Umbilical cord (tissue), 1 donor: ENCODE measurements at regions not wholly inside any gene's neighbourhood (a gene's known extent, or its start where the extent isn't known, plus 50 kb on each side); places are given as distances from the start of the nearest gene placed in this dataset.
A peak's percentile ranks its signal among the peaks of the same experiment; 100 is the strongest.
"Not testable (repeated sequence)": the region's sequence is repeated elsewhere in the genome, so short reads cannot be mapped to it uniquely, and the experiment has no call there.

ENCODE experiments used
- DNase-seq: peaks from one replicate; pipeline ENCODE4 v3.0.0-alpha.2; 2015; ENCODE audit warnings: low spot score

GRCh38 chr5:23721336-23721735 lies 213.9 kb downstream of the PRDM9 start:
- no peak for DNase-seq

- no peak for DNase-seq
Measured at GRCh38 chr5:23727271-23727670, 219.9 kb downstream of the PRDM9 start.

- DNase-seq: no peak
Measured at GRCh38 chr5:23730023-23730422, 222.6 kb downstream of the PRDM9 start.

- no peak for DNase-seq
Measured at GRCh38 chr5:23740029-23740428, 232.6 kb downstream of the PRDM9 start.

GRCh38 chr5:23742701-23743100 lies 235.3 kb downstream of the PRDM9 start:
- DNase-seq: no peak

- DNase-seq: no peak
Measured at GRCh38 chr5:23755906-23756305, 248.5 kb downstream of the PRDM9 start.

- no peak for DNase-seq
Measured at GRCh38 chr5:23756779-23757178, 249.4 kb downstream of the PRDM9 start.

- no peak for DNase-seq
Measured at GRCh38 chr5:23763170-23763569, 255.8 kb downstream of the PRDM9 start.

- DNase-seq: no peak
Measured at GRCh38 chr5:23776684-23777083, 269.3 kb downstream of the PRDM9 start.

GRCh38 chr5:23800307-23800706 lies 292.9 kb downstream of the PRDM9 start:
- not testable (repeated sequence) for DNase-seq

- DNase-seq: peak; percentile 24
Measured at GRCh38 chr5:23820765-23821471, 313.5 kb downstream of the PRDM9 start.

- DNase-seq: no peak
Measured at GRCh38 chr5:23823521-23823920, 316.1 kb downstream of the PRDM9 start.

GRCh38 chr5:23825196-23825595 lies 317.8 kb downstream of the PRDM9 start:
- DNase-seq: no peak

- DNase-seq: no peak
Measured at GRCh38 chr5:23840083-23840482, 332.7 kb downstream of the PRDM9 start.

- no peak for DNase-seq
Measured at GRCh38 chr5:23864786-23865185, 357.4 kb downstream of the PRDM9 start.

GRCh38 chr5:23877847-23878246 lies 370.4 kb downstream of the PRDM9 start:
- no peak for DNase-seq

GRCh38 chr5:23884405-23885031 lies 377.1 kb downstream of the PRDM9 start:
- no peak for DNase-seq

GRCh38 chr5:23893561-23893960 lies 386.2 kb downstream of the PRDM9 start:
- no peak for DNase-seq

GRCh38 chr5:23895614-23896013 lies 388.2 kb downstream of the PRDM9 start:
- DNase-seq: no peak

- no peak for DNase-seq
Measured at GRCh38 chr5:23930985-23931384, 423.6 kb downstream of the PRDM9 start.

- not testable (repeated sequence) for DNase-seq
Measured at GRCh38 chr5:23951261-23951928, 444.0 kb downstream of the PRDM9 start.

GRCh38 chr5:23963449-23963848 lies 456.0 kb downstream of the PRDM9 start:
- DNase-seq: no peak

- DNase-seq: no peak
Measured at GRCh38 chr5:23977365-23977764, 470.0 kb downstream of the PRDM9 start.
